ENCODE measurements at regions not wholly inside any gene's neighbourhood (a gene's known extent, or its start where the extent isn't known, plus 50 kb on each side); places are given as distances from the start of the nearest gene placed in this dataset.

GRCh38 chr4:178037459-178038214 lies 595.4 kb upstream of the AGA start:
- DNase-seq (ENCODE audit: low read depth), result no peak

DNA sequence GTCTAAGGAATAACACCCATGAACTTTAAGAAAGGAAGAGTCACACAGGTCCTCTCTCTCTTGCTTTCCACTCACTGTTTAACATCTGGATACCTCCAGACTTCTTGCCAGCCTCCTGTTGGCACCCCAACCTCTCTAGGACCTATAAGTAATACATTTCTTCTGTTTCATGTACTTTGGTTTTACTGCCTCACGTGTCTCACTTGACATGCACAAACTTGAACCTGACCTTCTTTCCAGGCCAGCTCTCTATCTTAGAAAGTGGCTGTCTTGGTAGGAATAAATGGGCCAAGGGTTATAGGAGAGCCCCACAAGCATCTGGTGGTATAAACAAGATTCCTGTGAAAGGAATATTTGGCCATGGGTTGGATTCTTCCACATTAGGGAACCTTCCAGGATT lies 614.8 kb upstream of the AGA start:
- no peak for DNase-seq (ENCODE audit: low read depth)

DNA sequence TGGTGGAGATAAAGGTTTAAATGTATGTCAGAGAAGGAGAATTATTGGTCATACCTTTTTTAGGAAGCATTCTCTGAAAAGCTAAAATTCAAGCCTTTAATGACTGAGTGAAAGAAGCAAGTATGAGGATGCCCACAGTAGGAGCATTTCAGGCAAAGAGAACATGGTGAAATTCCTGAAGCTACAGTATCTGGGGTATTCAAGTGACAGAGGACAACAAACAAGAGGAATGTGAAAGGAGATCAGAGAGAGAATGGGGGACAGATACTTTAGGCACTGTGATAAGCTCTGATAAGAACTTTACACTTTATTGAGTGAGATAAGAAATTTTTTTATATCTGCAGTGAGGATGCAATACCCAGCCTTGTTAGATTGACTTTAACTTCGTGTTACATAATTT lies 621.3 kb upstream of the AGA start:
- DNase-seq (ENCODE audit: low read depth), result no peak

DNA sequence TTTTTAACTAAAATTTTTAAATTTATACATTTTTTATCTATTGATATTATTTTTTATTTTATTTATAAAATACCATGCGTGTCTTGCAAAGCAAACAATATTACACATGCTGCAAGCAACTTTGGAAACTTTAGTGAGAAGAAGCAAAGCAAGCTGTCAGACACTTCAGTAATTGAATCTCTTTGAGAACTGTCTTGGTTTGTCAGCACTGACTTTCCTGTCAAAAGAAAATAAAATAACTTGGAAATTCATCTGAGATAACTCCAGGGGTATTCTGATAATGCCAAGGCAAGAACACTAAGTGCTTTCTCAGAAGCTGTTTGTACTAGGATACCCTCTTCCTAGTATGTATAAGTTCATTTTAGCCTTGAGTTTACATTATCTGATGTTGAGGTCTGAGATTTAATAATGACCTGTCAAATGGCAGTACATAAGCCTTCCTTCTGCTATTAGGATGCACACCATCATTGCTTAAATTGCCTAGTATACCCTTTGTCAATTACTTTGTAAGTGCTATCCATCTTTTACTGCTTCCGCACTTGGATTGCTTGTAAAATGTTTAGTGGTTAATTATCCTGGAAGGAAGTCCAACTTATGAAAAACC lies 624.2 kb upstream of the AGA start:
- no peak for DNase-seq (ENCODE audit: low read depth)

DNA sequence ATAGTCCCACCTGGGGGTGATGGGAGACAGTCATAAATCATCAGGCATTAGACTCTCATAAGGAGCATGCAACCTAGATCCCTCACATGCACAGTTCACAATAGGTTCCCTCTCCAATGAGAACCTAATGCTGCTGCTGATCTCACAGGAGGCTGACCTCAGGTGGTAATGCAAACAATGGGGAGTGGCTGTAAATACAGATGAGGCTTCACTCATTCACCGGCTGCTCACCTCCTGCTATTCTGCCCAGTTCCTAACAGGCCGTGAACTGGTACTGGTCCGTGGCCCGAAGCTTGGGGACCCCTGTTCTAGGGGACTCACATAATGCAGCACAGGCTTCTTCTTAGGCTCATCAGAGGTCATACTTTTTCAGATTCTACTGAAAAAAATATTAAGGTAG lies 625.9 kb upstream of the AGA start:
- DNase-seq (ENCODE audit: low read depth), result no peak

DNA sequence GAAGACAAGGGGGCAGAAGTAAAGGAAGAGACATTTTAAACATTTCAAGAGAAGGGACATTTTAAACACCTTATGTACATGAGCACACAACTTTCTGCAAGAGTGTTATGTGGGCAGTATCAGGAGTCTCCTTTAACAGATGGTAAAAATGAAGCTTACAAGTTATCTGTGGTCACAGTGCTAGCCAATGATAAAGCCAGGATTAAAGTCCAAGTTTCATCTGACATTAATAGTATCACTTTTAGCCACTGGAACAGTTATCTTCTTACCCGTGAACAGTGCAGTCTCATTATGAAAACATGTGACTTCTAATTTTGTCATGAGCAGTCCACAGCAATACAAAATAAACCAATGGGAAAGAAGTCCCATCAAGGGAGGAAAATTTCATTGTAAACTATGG lies 627.9 kb upstream of the AGA start:
- no peak for DNase-seq (ENCODE audit: low read depth)

GRCh38 chr4:178080312-178080711 lies 638.1 kb upstream of the AGA start:
- DNase-seq (ENCODE audit: low read depth), result no peak

GRCh38 chr4:178081176-178081575 lies 638.9 kb upstream of the AGA start:
- DNase-seq (ENCODE audit: low read depth), result no peak

GRCh38 chr4:178081896-178082295 lies 639.7 kb upstream of the AGA start:
- DNase-seq (ENCODE audit: low read depth), result no peak

DNA sequence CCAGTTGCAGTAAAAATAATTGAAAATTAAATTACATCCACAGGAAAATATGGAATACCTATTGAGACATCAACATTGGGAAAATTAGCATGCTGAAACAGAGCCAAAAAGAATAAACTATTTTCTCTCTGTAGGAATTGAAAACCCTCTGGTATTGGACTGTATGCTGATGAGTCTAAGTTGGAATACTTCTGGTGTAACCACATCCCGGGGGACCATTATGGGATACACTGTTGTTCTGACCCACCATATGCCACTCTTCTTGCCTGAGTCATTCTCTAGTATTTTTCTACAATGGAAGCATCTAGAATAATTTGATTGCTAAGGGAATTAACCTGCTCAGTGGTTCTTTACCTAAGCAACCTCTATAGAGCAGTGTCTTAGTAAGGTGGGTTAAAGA lies 640.7 kb upstream of the AGA start:
- DNase-seq (ENCODE audit: low read depth), result no peak

GRCh38 chr4:178083968-178084367 lies 641.7 kb upstream of the AGA start:
- no peak for DNase-seq (ENCODE audit: low read depth)

DNA sequence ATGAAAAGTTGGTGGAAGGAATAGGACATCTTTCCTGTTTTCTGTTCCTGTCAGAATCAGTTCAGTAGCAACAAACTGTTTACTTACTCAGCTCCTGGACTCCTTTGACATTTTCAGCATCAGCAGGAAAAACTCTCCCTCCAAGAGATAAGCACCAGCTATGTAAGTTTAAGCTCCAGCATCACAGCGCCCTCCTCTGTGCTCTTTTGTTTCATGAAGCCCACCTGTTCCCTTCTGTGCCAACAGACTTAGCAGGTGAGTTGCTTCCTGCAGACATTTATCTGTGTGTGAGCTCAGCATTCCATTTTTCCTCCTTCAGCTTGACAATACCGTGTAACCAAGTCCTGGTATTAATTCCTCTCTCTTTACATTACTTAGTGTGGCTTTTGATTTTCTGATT lies 644.1 kb upstream of the AGA start:
- no peak for DNase-seq (ENCODE audit: low read depth)

DNA sequence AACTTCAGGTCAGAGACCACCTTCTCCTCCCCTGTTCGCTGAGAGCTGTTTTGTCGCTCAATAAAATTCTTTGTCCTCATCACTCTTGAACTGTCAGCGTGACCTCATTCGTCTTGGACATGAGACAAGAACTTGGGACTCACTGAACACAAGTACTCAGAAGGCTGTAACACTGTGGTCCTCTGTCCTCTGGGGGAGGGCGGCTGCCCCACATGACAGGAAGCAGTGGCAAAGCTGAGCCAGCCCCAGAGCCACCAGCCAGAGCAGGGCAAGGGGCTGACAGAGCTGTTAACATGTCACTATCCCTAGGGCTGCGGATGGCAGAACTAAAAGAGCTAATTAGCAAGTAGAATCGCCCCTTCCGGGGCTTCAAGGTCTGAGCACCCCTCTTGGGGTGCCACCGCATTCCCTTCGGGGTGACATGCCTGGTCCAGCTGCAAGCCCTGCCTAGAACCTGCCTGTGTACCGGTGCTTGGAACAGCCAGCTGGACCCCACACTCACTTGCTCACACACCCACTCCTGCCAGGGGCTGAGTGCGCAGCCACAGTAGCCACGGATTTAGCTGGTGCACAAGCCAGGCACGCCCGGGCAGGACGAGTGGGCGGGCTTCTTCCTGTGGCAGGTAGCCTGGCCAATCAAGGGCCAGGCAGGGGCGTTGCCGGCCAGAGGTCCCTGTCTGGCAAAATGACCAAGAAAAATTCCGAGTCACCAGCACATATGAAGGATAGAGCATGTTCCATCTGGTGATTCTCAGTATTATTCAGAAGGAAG lies 648.6 kb upstream of the AGA start:
- DNase-seq (ENCODE audit: low read depth), result no peak

- no peak for DNase-seq (ENCODE audit: low read depth)
Observed at GRCh38 chr4:178102139-178102538, 659.9 kb upstream of the AGA start.

- no peak for DNase-seq (ENCODE audit: low read depth)
Observed at GRCh38 chr4:178105242-178105641, 663.0 kb upstream of the AGA start.

- no peak for DNase-seq (ENCODE audit: low read depth)
Observed at GRCh38 chr4:178136736-178137345, 694.6 kb upstream of the AGA start.

DNA sequence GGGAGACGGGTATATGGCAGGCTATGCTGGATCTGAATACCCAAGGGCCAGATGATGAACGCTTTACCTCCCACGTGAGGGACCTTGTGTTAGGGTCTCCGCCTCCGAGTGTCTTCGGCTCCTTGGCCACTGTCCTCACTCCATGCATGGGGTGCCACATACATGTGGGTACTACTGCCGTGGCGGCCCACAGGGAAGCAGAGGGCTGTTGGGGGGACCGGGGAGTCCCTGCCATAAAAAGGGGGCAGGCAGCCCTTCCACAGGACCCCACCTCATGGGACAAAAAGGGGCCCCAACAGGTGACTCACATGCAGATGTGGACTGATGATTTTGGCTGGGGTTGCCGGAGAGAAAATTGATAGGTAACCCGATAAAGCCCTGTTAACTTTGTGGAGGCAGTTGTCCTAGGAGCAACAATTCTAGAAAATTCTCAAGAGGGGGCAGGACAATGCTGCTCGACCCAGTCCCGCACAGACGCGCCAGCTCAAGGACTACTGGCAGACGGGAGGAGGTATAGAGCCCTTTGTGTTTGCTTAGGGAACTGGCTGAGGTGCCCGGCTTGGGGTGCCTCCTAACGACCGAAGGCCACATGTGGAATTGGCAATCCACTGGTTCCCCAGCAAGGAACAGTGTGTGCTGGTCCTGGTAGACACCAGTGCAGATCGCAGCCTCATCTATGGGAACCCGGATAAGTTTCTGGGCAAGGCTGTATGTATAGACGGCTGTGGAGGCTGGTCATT lies 695.7 kb upstream of the AGA start:
- DNase-seq (ENCODE audit: low read depth), result no peak

GRCh38 chr4:178138491-178138890 lies 696.3 kb upstream of the AGA start:
- no peak for DNase-seq (ENCODE audit: low read depth)

DNA sequence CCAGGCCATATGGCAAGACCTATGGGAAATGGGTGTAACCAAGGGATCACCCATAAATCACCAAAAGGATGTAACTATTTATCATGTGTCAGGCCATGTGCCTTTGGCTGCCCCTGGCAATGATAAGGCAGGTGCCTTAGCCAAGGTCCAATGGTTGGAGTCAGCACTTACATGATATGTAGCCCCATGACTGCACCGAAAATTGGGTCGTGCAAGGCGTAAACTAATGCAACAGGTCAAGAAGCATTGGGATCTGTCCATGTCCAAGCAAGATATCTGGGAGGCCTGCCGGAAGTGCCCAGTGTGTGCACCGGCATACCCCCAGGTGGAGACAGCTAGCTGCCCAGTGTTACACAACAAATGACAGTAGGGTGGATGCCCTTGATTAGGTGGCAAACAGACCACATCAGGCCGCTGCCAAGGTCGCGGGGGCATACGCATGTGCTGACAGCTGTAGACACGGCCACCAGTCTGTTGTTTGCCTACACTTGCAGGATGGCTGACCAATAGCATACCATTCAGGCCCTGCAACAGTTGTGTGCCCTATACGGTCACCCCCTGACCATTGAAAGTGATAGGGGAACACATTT lies 698.2 kb upstream of the AGA start:
- DNase-seq (ENCODE audit: low read depth), result no peak

DNA sequence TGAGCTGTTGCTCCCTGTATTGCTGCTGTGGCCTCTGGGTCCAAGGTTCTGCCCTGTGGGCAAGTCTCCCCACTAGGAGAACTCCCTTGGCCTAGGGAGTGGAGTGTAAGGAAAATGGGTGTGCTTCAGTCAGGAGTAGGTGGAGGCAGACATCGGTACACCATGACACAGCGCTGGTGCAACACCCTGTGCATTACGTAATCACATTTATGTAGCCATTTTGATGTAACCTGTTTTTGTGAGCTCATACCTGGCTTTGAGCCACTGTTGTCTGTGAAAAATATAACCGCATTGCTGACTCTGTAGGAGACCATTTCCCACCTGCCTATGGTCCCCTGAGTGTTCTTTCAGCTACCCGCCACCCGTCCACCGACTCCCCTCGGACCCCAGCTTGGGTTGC lies 700.5 kb upstream of the AGA start:
- no peak for DNase-seq (ENCODE audit: low read depth)

- DNase-seq (ENCODE audit: low read depth), result no peak
Observed at GRCh38 chr4:178148106-178148505, 705.9 kb upstream of the AGA start.
